ENCODE measurements at regions not wholly inside any gene's neighbourhood (a gene's known extent, or its start where the extent isn't known, plus 50 kb on each side); places are given as distances from the start of the nearest gene placed in this dataset.

DNA sequence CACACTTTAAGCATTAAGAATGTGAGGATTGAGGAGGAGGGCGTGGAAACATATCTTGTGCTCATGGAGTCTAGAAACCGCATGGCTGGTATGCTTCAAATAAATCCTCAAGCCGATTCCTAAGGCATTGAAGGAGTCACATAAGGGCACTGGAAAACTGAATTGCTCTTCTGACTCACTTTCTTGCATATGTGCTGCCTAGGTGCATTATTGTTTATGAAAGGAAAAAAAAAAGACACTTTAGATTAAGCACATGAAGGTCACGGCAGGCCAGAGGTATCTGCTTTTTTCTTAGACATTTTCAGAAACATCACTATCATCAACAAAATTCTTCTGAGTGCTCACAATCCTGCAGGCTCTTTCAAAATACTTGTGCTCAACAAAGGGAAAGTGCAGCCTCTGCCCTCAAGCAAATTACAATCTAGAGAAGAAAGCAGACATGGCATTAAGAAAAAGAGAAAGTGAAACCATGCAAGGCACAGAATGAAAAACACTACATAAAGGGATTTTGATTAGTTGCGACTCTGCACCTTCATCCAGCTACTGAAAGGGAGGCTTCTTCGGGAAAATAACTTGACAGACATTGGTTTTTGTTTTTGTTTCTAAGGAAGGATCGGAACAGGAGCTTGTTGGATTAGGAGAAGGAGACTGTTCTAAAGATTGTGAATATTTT is 2117.6 kb downstream of the MAT2B start:
- H3K4me2 ChIP-seq (ENCODE audit: low read length) = peak overlapping the region; percentile 42
- no peak for TF ChIP-seq EZH2 (IDR thresholded peaks at IDR 0.05; ENCODE audit: borderline replicate concordance, low read length)
- TF ChIP-seq, protein P1, sequence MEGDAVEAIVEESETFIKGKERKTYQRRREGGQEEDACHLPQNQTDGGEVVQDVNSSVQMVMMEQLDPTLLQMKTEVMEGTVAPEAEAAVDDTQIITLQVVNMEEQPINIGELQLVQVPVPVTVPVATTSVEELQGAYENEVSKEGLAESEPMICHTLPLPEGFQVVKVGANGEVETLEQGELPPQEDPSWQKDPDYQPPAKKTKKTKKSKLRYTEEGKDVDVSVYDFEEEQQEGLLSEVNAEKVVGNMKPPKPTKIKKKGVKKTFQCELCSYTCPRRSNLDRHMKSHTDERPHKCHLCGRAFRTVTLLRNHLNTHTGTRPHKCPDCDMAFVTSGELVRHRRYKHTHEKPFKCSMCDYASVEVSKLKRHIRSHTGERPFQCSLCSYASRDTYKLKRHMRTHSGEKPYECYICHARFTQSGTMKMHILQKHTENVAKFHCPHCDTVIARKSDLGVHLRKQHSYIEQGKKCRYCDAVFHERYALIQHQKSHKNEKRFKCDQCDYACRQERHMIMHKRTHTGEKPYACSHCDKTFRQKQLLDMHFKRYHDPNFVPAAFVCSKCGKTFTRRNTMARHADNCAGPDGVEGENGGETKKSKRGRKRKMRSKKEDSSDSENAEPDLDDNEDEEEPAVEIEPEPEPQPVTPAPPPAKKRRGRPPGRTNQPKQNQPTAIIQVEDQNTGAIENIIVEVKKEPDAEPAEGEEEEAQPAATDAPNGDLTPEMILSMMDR (IDR thresholded peaks at IDR 0.05; ENCODE audit: low read length) = no peak
- no peaks in the 10 kb centered on the region for H3K9me3 ChIP-seq (ENCODE audit: low read length)
- H3F3A ChIP-seq (ENCODE audit: insufficient read depth, low read length) = no peaks in the 10 kb centered on the region
- no peak overlapping the region for H2AFZ ChIP-seq (ENCODE audit: low read length)
- H3K4me3 ChIP-seq (ENCODE audit: low read depth, low read length, poor library complexity, severe bottlenecking) = no peak overlapping the region
- no peaks in the 10 kb centered on the region for H4K20me1 ChIP-seq (ENCODE audit: insufficient read depth, low read length)
- no peaks in the 10 kb centered on the region for H3K4me1 ChIP-seq (ENCODE audit: insufficient read depth, low read length, severe bottlenecking)
- H3K9me2 ChIP-seq (ENCODE audit: low read depth, low read length) = no peaks in the 10 kb centered on the region
- no peak overlapping the region for H3K9ac ChIP-seq (ENCODE audit: low read length)
- H3K79me2 ChIP-seq (ENCODE audit: insufficient read depth, low read length) = no peaks in the 10 kb centered on the region
- H3K27ac ChIP-seq (ENCODE audit: low read depth, low read length, poor library complexity, severe bottlenecking) = no peak overlapping the region
- H3K36me3 ChIP-seq (ENCODE audit: insufficient read depth, low read length) = no peaks in the 10 kb centered on the region
- no peaks in the 10 kb centered on the region for H3K27me3 ChIP-seq (ENCODE audit: insufficient read depth, low read length)

DNA sequence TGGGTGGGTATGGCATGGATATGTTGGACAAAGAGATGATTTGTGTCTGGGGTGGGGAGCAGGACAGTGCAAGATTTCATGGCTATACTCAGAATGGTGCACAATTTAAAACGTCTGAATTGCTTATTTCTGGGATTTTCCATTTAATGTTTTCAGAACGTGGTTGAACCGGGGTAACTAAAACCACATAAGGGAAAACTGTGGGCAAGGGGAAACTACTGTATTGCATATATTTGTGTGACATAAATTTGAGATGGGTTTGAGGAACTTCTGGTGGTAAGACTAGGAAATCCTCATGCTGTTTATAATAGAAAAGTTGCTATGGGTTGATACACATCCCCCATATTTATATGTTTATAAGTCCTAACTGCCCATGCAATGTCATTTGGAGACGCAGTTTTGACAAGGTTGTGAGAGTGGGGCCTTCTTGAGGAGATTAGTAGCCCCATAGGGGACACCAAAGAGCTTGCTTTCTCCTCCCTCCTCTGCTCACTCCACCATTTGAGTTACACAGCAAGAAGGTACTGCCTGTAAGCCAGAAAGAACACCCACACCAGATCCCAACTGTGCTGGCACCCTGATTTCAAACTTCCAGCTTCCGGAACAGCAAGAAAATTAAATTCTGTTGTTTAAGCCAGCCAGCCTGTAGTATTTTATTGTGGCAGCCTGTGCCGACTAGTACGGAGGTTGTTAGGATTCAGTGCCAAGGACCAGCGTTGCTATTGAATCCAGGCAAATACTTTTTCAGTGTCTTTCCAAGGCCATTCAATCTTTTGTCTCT is 2118.9 kb downstream of the MAT2B start:
- H3K4me2 ChIP-seq (ENCODE audit: low read length) = no peak overlapping the region
- TF ChIP-seq EZH2 (IDR thresholded peaks at IDR 0.05; ENCODE audit: borderline replicate concordance, low read length) = no peak
- TF ChIP-seq, protein P1 (IDR thresholded peaks at IDR 0.05; ENCODE audit: low read length) = no peak
- no peaks in the 10 kb centered on the region for H3K36me3 ChIP-seq (ENCODE audit: insufficient read depth, low read length)
- H3K4me3 ChIP-seq (ENCODE audit: low read depth, low read length, poor library complexity, severe bottlenecking) = no peak overlapping the region
- H3K9me2 ChIP-seq (ENCODE audit: low read depth, low read length) = no peaks in the 10 kb centered on the region
- H3K79me2 ChIP-seq (ENCODE audit: insufficient read depth, low read length) = no peaks in the 10 kb centered on the region
- H4K20me1 ChIP-seq (ENCODE audit: insufficient read depth, low read length) = no peaks in the 10 kb centered on the region
- no peak overlapping the region for H2AFZ ChIP-seq (ENCODE audit: low read length)
- no peaks in the 10 kb centered on the region for H3K27me3 ChIP-seq (ENCODE audit: insufficient read depth, low read length)
- no peak overlapping the region for H3K9ac ChIP-seq (ENCODE audit: low read length)
- no peak overlapping the region for H3K27ac ChIP-seq (ENCODE audit: low read depth, low read length, poor library complexity, severe bottlenecking)
- H3K9me3 ChIP-seq (ENCODE audit: low read length) = no peaks in the 10 kb centered on the region
- no peaks in the 10 kb centered on the region for H3K4me1 ChIP-seq (ENCODE audit: insufficient read depth, low read length, severe bottlenecking)
- H3F3A ChIP-seq (ENCODE audit: insufficient read depth, low read length) = no peaks in the 10 kb centered on the region

DNA sequence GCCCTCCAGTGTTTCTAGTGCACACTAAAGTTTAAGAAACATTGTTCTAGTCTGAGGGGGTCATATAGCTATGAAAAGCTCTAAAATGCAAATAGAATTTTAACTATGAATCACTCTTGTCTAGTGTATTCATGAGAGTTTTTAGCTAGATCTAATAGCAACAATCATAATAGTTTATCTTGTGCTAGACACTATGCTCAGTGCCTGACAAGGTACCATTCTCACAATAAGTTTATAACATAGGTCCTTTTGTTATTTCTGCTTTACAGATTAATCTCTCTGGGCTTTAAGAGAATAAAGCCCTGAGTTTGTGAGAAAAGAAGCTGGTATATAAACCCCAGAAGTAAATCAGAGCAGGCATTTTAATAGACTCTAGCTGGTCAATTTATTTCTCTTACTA is 2120.7 kb downstream of the MAT2B start:
- Histone ChIP-seq H3K36me3 (ENCODE audit: insufficient read depth, low read length) (no peaks in the 10 kb centered on the region), H3K4me2 (ENCODE audit: low read length) (no peak overlapping the region), H3F3A (ENCODE audit: insufficient read depth, low read length) (no peaks in the 10 kb centered on the region), H4K20me1 (ENCODE audit: insufficient read depth, low read length) (no peaks in the 10 kb centered on the region), H3K4me3 (ENCODE audit: low read depth, low read length, poor library complexity, severe bottlenecking) (no peak overlapping the region), H3K9ac (ENCODE audit: low read length) (no peak overlapping the region), H2AFZ (ENCODE audit: low read length) (no peak overlapping the region), H3K79me2 (ENCODE audit: insufficient read depth, low read length) (no peaks in the 10 kb centered on the region), H3K9me3 (ENCODE audit: low read length) (no peaks in the 10 kb centered on the region), H3K9me2 (ENCODE audit: low read depth, low read length) (no peaks in the 10 kb centered on the region), H3K27ac (ENCODE audit: low read depth, low read length, poor library complexity, severe bottlenecking) (no peak overlapping the region), H3K27me3 (ENCODE audit: insufficient read depth, low read length) (no peaks in the 10 kb centered on the region), H3K4me1 (ENCODE audit: insufficient read depth, low read length, severe bottlenecking) (no peaks in the 10 kb centered on the region)
- TF ChIP-seq, protein P1 (IDR thresholded peaks at IDR 0.05; ENCODE audit: low read length) = no peak
- TF ChIP-seq EZH2 (IDR thresholded peaks at IDR 0.05; ENCODE audit: borderline replicate concordance, low read length) = no peak
